Thymus (tissue), 11 donors: ENCODE measurements at regions not wholly inside any gene's neighbourhood (a gene's known extent, or its start where the extent isn't known, plus 50 kb on each side); places are given as distances from the start of the nearest gene placed in this dataset.

Experiments
- DNase-seq, 9 donors: peaks; one replicate each; pipeline ENCODE4 v3.0.0-alpha.2; 2013; ENCODE audit warnings: low spot score in 9 of 9, low read depth in 6 of 9, missing footprints in 1 of 9
- H3K27ac ChIP-seq, 2 donors: one replicate each; pipeline ENCODE4 v1.5.1; 2013; ENCODE audit warnings: control low read depth in 1 of 2, low read depth in 1 of 2, low read length in 1 of 2, mild to moderate bottlenecking in 1 of 2, moderate library complexity in 1 of 2
- H3K27me3 ChIP-seq, 2 donors: one replicate each; pipeline ENCODE4 v1.5.1; 2013; ENCODE audit warnings: low read length in 1 of 2; ENCODE audit not compliant: control insufficient read depth in 2 of 2, insufficient read depth in 1 of 2
- H3K36me3 ChIP-seq, 2 donors: one replicate each; pipeline ENCODE4 v1.5.1; 2013; ENCODE audit warnings: low read length in 1 of 2, mild to moderate bottlenecking in 1 of 2, moderate library complexity in 1 of 2; ENCODE audit not compliant: control insufficient read depth in 2 of 2, insufficient read depth in 2 of 2
- H3K4me1 ChIP-seq, 2 donors: one replicate each; pipeline ENCODE4 v1.5.1; 2013; ENCODE audit warnings: low read length in 2 of 2; ENCODE audit not compliant: control insufficient read depth in 2 of 2, insufficient read depth in 2 of 2
- H3K4me3 ChIP-seq, 2 donors: one replicate each; pipeline ENCODE4 v1.5.1; 2013; ENCODE audit warnings: low read length in 2 of 2, control low read depth in 1 of 2, mild to moderate bottlenecking in 1 of 2
- H3K9me3 ChIP-seq, 2 donors: one replicate each; pipeline ENCODE4 v1.5.1; 2013; ENCODE audit warnings: low read length in 1 of 2, mild to moderate bottlenecking in 1 of 2; ENCODE audit not compliant: control insufficient read depth in 2 of 2, insufficient read depth in 1 of 2
- WGBS: extraction: QIAGEN DNeasy Blood & Tissue Kit; methylation state at CpG from one replicate; pipeline ENCODE4 v1.1.7; 2013; 5-methylcytosine and 5-hydroxymethylcytosine counted together
- donor health status: healthy.

- H3K27ac ChIP-seq, result no peak overlapping the region
- 86% methylated on average over 10 of the region's 10 CpGs for WGBS
These were observed 99.4 kb upstream of the SLC45A1 start for GRCh38 chr1:8218351-8219092.

DNA sequence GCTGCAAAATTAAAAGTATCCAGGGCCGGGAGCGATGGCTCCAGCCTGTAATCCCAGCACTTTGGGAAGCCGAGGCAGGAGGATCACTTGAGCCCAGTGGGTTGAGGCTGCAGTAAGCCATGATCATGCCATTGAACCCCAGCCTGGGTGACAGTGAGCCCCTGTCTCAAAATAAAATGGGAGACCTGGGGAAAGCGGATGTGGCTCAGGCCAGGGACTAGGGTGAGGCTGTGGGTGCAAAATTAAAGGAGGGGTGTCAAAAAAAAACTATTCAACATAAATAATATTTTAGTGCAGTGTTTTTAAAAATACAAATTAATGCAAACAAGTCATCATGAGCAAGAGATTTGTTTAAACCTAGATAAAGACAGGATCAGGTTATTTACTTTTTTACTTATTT, 100.1 kb upstream of the SLC45A1 start:
- H3K9me3 ChIP-seq, result no peaks in the 10 kb centered on the region
- DNase-seq, result no peak
- no peaks in the 10 kb centered on the region for H3K36me3 ChIP-seq
- no peak overlapping the region for H3K27ac ChIP-seq
- peaks cover 0 to 3% of the 10 kb centered on the region in 2 donors for H3K4me1 ChIP-seq
- H3K27me3 ChIP-seq, result peaks cover 27 to 55% of the 10 kb centered on the region in 2 donors
- 74% methylated on average over 4 of the region's 4 CpGs for WGBS
- H3K4me3 ChIP-seq, result no peak overlapping the region

More at GRCh38 chr1:8218351-8219092, 99.4 kb upstream of the SLC45A1 start:
- Histone ChIP-seq H3K4me3 (no peak overlapping the region), H3K4me1 (peaks cover 0 to 3% of the 10 kb centered on the region in 2 donors), H3K36me3 (no peaks in the 10 kb centered on the region), H3K9me3 (no peaks in the 10 kb centered on the region), H3K27me3 (peaks cover 26 to 48% of the 10 kb centered on the region in 2 donors)
- DNase-seq, result no peak

DNA sequence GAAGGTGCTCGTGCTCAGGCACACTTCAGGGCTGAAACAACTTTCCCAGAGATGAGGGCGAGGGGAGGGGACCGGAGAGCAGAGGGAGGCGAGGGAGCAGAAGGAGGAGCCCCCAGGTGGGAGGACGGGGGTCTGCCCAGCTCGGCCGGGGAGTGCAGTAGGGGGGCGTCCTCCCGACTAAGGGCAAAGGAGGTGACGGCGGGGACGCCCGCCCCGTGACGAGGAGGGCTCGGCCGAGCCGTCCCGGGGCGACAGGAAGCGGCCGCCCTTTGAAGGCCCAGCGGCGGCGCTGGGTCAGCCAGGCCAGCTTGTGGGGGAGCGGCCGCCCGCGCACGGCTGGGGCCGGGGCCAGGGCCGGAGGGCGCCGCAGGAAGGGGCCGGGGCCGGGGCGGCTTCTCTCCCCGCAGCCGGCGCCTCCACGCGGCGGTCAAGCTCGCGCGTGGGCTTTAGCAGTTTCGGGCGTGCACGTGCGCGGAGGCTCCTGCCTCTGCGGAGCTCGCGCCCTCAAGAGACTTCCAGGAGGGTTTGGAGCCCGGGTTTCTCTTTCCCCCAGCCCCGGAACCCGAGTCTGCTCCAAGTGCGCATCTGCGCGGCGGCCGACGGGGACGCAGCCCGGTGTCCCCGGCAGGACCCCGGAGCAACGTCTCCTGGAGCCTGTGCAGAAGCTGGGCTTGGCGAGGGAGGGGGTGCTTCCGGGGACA, 100.8 kb upstream of the SLC45A1 start:
- H3K4me3 ChIP-seq, result peak overlapping the region; percentile 4 to 13
- peaks cover 0 to 3% of the 10 kb centered on the region in 2 donors for H3K4me1 ChIP-seq
- H3K27ac ChIP-seq, result peak overlapping the region in 1 of 2 donors; percentile 31
- DNase-seq, result no peak
- peaks cover 27 to 60% of the 10 kb centered on the region in 2 donors for H3K27me3 ChIP-seq
- no peaks in the 10 kb centered on the region for H3K9me3 ChIP-seq
- H3K36me3 ChIP-seq, result no peaks in the 10 kb centered on the region
- WGBS, result 5% methylated on average over 70 of the region's 70 CpGs

- no peak overlapping the region for H3K27ac ChIP-seq
- H3K27me3 ChIP-seq, result peaks cover 27 to 72% of the 10 kb centered on the region in 2 donors
- peaks cover 0 to 3% of the 10 kb centered on the region in 2 donors for H3K4me1 ChIP-seq
- no peaks in the 10 kb centered on the region for H3K36me3 ChIP-seq
- WGBS, result 83% methylated on average over 1 of the region's 1 CpG
- no peak overlapping the region for H3K4me3 ChIP-seq
- no peaks in the 10 kb centered on the region for H3K9me3 ChIP-seq
- DNase-seq, result no peak
These were observed 101.9 kb upstream of the SLC45A1 start for GRCh38 chr1:8216005-8216404.

- H3K9me3 ChIP-seq, result no peaks in the 10 kb centered on the region
- no peak overlapping the region for H3K27ac ChIP-seq
- H3K4me3 ChIP-seq, result no peak overlapping the region
- WGBS, result 93% methylated on average over 6 of the region's 6 CpGs
- peaks cover 0 to 3% of the 10 kb centered on the region in 2 donors for H3K4me1 ChIP-seq
- no peaks in the 10 kb centered on the region for H3K36me3 ChIP-seq
- H3K27me3 ChIP-seq, result peaks cover 27 to 78% of the 10 kb centered on the region in 2 donors
- DNase-seq, result no peak
These were observed 103.3 kb upstream of the SLC45A1 start for GRCh38 chr1:8214501-8215173.

DNA sequence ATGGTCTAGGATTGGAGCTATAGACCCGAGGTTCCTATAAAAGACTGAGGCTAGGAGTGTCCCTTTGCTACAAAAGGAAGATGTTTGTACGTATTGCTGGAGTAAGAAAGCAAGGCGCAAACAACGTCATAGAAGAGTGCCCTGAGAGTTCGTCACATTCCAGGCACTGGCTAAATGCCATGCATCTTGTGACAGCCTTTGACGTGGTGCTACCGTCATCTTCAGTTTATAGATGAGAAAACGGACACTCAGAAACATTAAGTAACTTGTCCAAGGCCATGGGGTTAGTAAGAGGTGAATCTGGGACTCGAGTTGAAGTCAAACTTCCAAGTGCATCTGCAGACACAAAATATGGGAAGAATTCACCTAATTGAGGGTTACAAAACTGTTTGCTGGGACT, 104.2 kb upstream of the SLC45A1 start:
- Histone ChIP-seq H3K9me3 (no peaks in the 10 kb centered on the region), H3K4me1 (peaks cover 0 to 3% of the 10 kb centered on the region in 2 donors), H3K27me3 (peaks cover 25 to 74% of the 10 kb centered on the region in 2 donors), H3K4me3 (no peak overlapping the region), H3K36me3 (no peaks in the 10 kb centered on the region), H3K27ac (no peak overlapping the region)
- no peak for DNase-seq
- 81% methylated on average over 9 of the region's 9 CpGs for WGBS

DNA sequence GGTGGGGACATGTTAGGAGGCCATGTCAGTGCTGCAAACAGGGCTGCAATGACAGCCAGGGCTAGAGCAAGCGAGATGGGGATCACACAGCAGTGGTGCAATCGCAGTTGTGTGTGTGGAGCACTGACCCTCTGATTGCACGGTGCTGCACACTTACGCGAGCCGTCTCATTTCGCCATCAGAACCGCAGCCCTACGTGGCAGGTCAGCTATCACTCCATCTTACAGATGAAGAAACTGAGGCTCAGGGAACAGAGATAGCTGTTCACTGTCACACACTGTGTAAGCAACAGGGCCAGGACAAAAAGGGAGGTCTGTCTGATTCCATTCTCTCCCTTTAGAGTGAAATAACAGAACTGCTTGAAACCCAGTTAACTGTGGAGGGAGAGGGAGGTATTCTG, 104.8 kb upstream of the SLC45A1 start:
- no peak for DNase-seq
- Histone ChIP-seq H3K4me3 (no peak overlapping the region), H3K27me3 (peaks cover 20 to 68% of the 10 kb centered on the region in 2 donors), H3K9me3 (no peaks in the 10 kb centered on the region), H3K4me1 (peaks cover 0 to 3% of the 10 kb centered on the region in 2 donors), H3K27ac (no peak overlapping the region), H3K36me3 (no peaks in the 10 kb centered on the region)
- WGBS, result 97% methylated on average over 9 of the region's 9 CpGs

GRCh38 chr1:8212580-8213031, 105.3 kb upstream of the SLC45A1 start:
- DNase-seq, result no peak
- WGBS, result 89% methylated on average over 8 of the region's 8 CpGs
- H3K4me1 ChIP-seq, result peaks cover 0 to 2% of the 10 kb centered on the region in 2 donors
- no peaks in the 10 kb centered on the region for H3K9me3 ChIP-seq
- H3K27ac ChIP-seq, result no peak overlapping the region
- H3K27me3 ChIP-seq, result peaks cover 15 to 63% of the 10 kb centered on the region in 2 donors
- no peaks in the 10 kb centered on the region for H3K36me3 ChIP-seq
- H3K4me3 ChIP-seq, result no peak overlapping the region
